ENCODE measurements at regions not wholly inside any gene's neighbourhood (a gene's known extent, or its start where the extent isn't known, plus 50 kb on each side); places are given as distances from the start of the nearest gene placed in this dataset.

DNA sequence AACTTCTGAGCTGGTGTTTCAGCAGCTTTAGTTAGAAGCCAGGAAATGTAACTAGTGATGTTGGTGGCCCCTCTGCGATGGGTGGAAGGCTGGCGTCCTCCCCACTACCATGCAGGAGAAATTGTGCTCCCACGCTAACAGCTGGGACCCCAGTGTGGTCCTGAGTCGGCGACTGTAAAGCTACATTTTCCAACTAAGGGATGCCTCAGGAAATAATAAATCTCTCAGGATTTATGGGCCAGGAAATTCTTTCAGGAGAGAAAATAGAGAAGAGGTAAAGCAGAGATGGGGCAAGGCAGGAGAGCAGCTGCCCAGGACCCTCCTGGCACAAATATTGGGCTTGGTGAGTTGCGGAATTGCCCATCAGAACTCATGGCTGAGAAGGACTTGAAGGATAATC lies 186.9 kb downstream of the OPA1 start:
- TF ChIP-seq POLR2A (IDR thresholded peaks at IDR 0.05; ENCODE audit: extremely low read depth, insufficient read length): no peak
- TF ChIP-seq, protein P1, sequence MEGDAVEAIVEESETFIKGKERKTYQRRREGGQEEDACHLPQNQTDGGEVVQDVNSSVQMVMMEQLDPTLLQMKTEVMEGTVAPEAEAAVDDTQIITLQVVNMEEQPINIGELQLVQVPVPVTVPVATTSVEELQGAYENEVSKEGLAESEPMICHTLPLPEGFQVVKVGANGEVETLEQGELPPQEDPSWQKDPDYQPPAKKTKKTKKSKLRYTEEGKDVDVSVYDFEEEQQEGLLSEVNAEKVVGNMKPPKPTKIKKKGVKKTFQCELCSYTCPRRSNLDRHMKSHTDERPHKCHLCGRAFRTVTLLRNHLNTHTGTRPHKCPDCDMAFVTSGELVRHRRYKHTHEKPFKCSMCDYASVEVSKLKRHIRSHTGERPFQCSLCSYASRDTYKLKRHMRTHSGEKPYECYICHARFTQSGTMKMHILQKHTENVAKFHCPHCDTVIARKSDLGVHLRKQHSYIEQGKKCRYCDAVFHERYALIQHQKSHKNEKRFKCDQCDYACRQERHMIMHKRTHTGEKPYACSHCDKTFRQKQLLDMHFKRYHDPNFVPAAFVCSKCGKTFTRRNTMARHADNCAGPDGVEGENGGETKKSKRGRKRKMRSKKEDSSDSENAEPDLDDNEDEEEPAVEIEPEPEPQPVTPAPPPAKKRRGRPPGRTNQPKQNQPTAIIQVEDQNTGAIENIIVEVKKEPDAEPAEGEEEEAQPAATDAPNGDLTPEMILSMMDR (IDR thresholded peaks at IDR 0.05; ENCODE audit: low read depth, low read length): no peak
